GM23338 (cell line): ENCODE measurements at regions not wholly inside any gene's neighbourhood (a gene's known extent, or its start where the extent isn't known, plus 50 kb on each side); places are given as distances from the start of the nearest gene placed in this dataset.

ENCODE experiments used
- ATAC-seq: fragments of 200-7000 bp; cut with Tn5 transposase; 3 replicates; pipeline ENCODE4 v1.9.1; 2020
- DNase-seq: peaks from one replicate; pipeline ENCODE4 v3.0.0-alpha.2; 2015; ENCODE audit warnings: low spot score
- H2AFZ ChIP-seq: fragments of 200-600 bp; sonication (generic); 2 replicates; pipeline ENCODE4 v1.8.0; 2016; ENCODE audit warnings: antibody characterized with exemption, mild to moderate bottlenecking, moderate library complexity
- H3F3A ChIP-seq: fragments of 200-600 bp; sonication (generic); replicated peaks from 2 replicates; pipeline ENCODE4 v1.8.0; 2017; ENCODE audit warnings: antibody characterized with exemption, mixed run types, low read depth
- H3K27ac ChIP-seq: fragments of 200-600 bp; sonication (generic); 2 replicates; pipeline ENCODE4 v1.6.1; 2016; ENCODE audit warnings: low read depth
- H3K27me3 ChIP-seq: fragments of 200-600 bp; sonication (generic); 2 replicates; pipeline ENCODE4 v1.8.0; 2016; ENCODE audit warnings: mild to moderate bottlenecking, mixed run types, moderate library complexity; ENCODE audit not compliant: insufficient read depth
- H3K36me3 ChIP-seq: fragments of 200-600 bp; sonication (generic); 2 replicates; pipeline ENCODE4 v1.8.0; 2016; ENCODE audit warnings: mild to moderate bottlenecking; ENCODE audit not compliant: insufficient read depth
- H3K4me1 ChIP-seq: fragments of 200-600 bp; sonication (generic); 2 replicates; pipeline ENCODE4 v1.8.0; 2016; ENCODE audit warnings: mild to moderate bottlenecking, moderate library complexity; ENCODE audit not compliant: insufficient read depth
- H3K4me2 ChIP-seq: fragments of 200-600 bp; sonication (generic); 2 replicates; pipeline ENCODE4 v1.7.1; 2017; ENCODE audit warnings: mixed run types
- H3K4me3 ChIP-seq: fragments of 200-600 bp; sonication (generic); 2 replicates; pipeline ENCODE4 v1.6.1; 2016; ENCODE audit warnings: mixed run types
- H3K79me2 ChIP-seq: fragments of 200-600 bp; sonication (generic); replicated peaks from 2 replicates; pipeline ENCODE4 v1.8.0; 2017; ENCODE audit warnings: mild to moderate bottlenecking; ENCODE audit not compliant: insufficient read depth
- H3K9me2 ChIP-seq: fragments of 200-600 bp; sonication (generic); 2 replicates; pipeline ENCODE4 v1.8.0; 2017; ENCODE audit not compliant: insufficient read depth
- H4K20me1 ChIP-seq: fragments of 200-600 bp; sonication (generic); replicated peaks from 2 replicates; pipeline ENCODE4 v1.8.0; 2017; ENCODE audit warnings: mild to moderate bottlenecking; ENCODE audit not compliant: insufficient read depth
- H3K27ac Mint-ChIP-seq: 2 replicates; pipeline ENCODE4 v1.8.0; 2020; ENCODE audit warnings: inconsistent platforms, mild to moderate bottlenecking, moderate library complexity, mixed read lengths
- H3K27me3 Mint-ChIP-seq: 3 replicates; pipeline ENCODE4 v1.8.0; 2022; ENCODE audit warnings: low read depth, mild to moderate bottlenecking, moderate library complexity, mixed read lengths, inconsistent platforms; ENCODE audit not compliant: insufficient read depth, poor library complexity
- H3K36me3 Mint-ChIP-seq: 3 replicates; pipeline ENCODE4 v1.8.0; 2021; ENCODE audit warnings: low read depth, mild to moderate bottlenecking, inconsistent platforms, moderate library complexity, mixed read lengths
- H3K4me1 Mint-ChIP-seq: 3 replicates; pipeline ENCODE4 v1.8.0; 2020; ENCODE audit warnings: mild to moderate bottlenecking, inconsistent platforms, mixed read lengths
- H3K4me3 Mint-ChIP-seq: 3 replicates; pipeline ENCODE4 v1.8.0; 2021; ENCODE audit warnings: moderate library complexity, mild to moderate bottlenecking, inconsistent platforms, mixed read lengths
- H3K9me3 Mint-ChIP-seq: 3 replicates; pipeline ENCODE4 v1.8.0; 2020; ENCODE audit warnings: moderate library complexity, mild to moderate bottlenecking, inconsistent platforms, mixed read lengths
- CREB1 ChIP-seq: fragments of 250-450 bp; sonication (Bioruptor Pico); IDR thresholded peaks from 2 replicates; pipeline ENCODE4 v1.5.0; 2020; ENCODE audit warnings: low read depth, mild to moderate bottlenecking, moderate library complexity
- CTCF ChIP-seq, 2 experiments: fragments of 200-600 bp in 1 of 2; sonication (generic) in 1 of 2; conservative IDR thresholded peaks; 2 replicates each; pipeline versions ENCODE4 v1.5.1 to v1.6.1; 2016 to 2017; ENCODE audit warnings: antibody characterized with exemption in 2 of 2, low read depth in 2 of 2, mild to moderate bottlenecking in 2 of 2, moderate library complexity in 1 of 2
- ETS1 ChIP-seq: IDR thresholded peaks from 2 replicates; pipeline ENCODE4 v1.6.1; 2016; ENCODE audit warnings: antibody characterized with exemption
- EZH2 ChIP-seq: fragments of 200-600 bp; sonication (generic); IDR thresholded peaks from one replicate; pipeline ENCODE4 v1.8.0; 2017; ENCODE audit warnings: antibody characterized with exemption, mild to moderate bottlenecking, low read depth; ENCODE audit not compliant: unreplicated experiment
- EZH2phosphoT487 ChIP-seq: fragments of 200-600 bp; sonication (generic); IDR thresholded peaks from one replicate; pipeline ENCODE4 v1.8.1; 2018; ENCODE audit warnings: antibody characterized with exemption; ENCODE audit not compliant: unreplicated experiment
- JUNB ChIP-seq: IDR thresholded peaks from one replicate; pipeline ENCODE4 v1.6.1; 2016; ENCODE audit warnings: antibody characterized with exemption; ENCODE audit not compliant: unreplicated experiment
- NANOG ChIP-seq: IDR thresholded peaks from 2 replicates; pipeline ENCODE4 v1.6.1; 2016; ENCODE audit warnings: antibody characterized with exemption, borderline replicate concordance
- POLR2AphosphoS5 ChIP-seq: IDR thresholded peaks from 2 replicates; pipeline ENCODE4 v1.6.1; 2016; ENCODE audit warnings: antibody characterized with exemption, low read depth
- REST ChIP-seq: IDR thresholded peaks from one replicate; pipeline ENCODE4 v1.6.1; 2018; ENCODE audit warnings: antibody characterized with exemption; ENCODE audit not compliant: unreplicated experiment
- STAT1 ChIP-seq: IDR thresholded peaks from one replicate; pipeline ENCODE4 v1.6.1; 2016; ENCODE audit warnings: antibody characterized with exemption; ENCODE audit not compliant: unreplicated experiment
- ZNF114 ChIP-seq: fragments of 250-450 bp; sonication (Bioruptor Pico); IDR thresholded peaks from 2 replicates; pipeline ENCODE4 v1.5.0; 2020; ENCODE audit warnings: mild to moderate bottlenecking, moderate library complexity
- ZNF331 ChIP-seq: fragments of 250-450 bp; sonication (Bioruptor Pico); IDR thresholded peaks from 2 replicates; pipeline ENCODE4 v1.5.0; 2020; ENCODE audit warnings: low read depth, mild to moderate bottlenecking, moderate library complexity
- ZNF462 ChIP-seq: fragments of 250-450 bp; sonication (Bioruptor Pico); IDR thresholded peaks from 2 replicates; pipeline ENCODE4 v1.5.0; 2020; ENCODE audit warnings: mild to moderate bottlenecking, moderate library complexity

GRCh38 chr3:40605960-40606359 is 81.2 kb downstream of the ZNF621 start:
- TF ChIP-seq EZH2phosphoT487 (no peak), ZNF114 (no peak), CREB1 (CRISPR knock-in tag) (no peak), POLR2AphosphoS5 (no peak), STAT1 (no peak), ETS1 (no peak), EZH2 (no peak), ZNF462 (no peak), ZNF331 (CRISPR knock-in tag) (no peak), REST (no peak), JUNB (no peak), CTCF (conservative IDR thresholded peaks at IDR 0.05; ENCODE audit: low read depth in 2 of 2) (no peak), NANOG (no peak)
- Histone ChIP-seq H3K27me3 (no peaks in the 10 kb centered on the region), H3K4me3 (no peak overlapping the region), H3K79me2 (no peaks in the 10 kb centered on the region), H3F3A (no peaks in the 10 kb centered on the region), H2AFZ (no peak overlapping the region), H4K20me1 (no peaks in the 10 kb centered on the region), H3K36me3 (no peaks in the 10 kb centered on the region), H3K9me2 (peaks cover 10% of the 10 kb centered on the region), H3K4me2 (no peak overlapping the region), H3K27ac (no peak overlapping the region), H3K4me1 (no peaks in the 10 kb centered on the region)
- no peak for ATAC-seq
- no peak for DNase-seq
- H3K4me1 Mint-ChIP-seq: no peaks in the 10 kb centered on the region; the same call in 2 of the 3 replicates
- no peak overlapping the region for H3K27ac Mint-ChIP-seq
- peaks cover 3% of the 10 kb centered on the region; the same call in 1 of the 3 replicates for H3K36me3 Mint-ChIP-seq
- no peaks in the 10 kb centered on the region; the same call in 2 of the 3 replicates for H3K9me3 Mint-ChIP-seq
- peaks cover 2% of the 10 kb centered on the region for H3K27me3 Mint-ChIP-seq
- no peak overlapping the region for H3K4me3 Mint-ChIP-seq
